OCI-LY7 (cell line): ENCODE measurements at regions not wholly inside any gene's neighbourhood (a gene's known extent, or its start where the extent isn't known, plus 50 kb on each side); places are given as distances from the start of the nearest gene placed in this dataset.

Experiments
- BruUV-seq: library from RNA; stranded (reverse); fragments of 400-500 nt; replicated peaks from 2 replicates; lab custom pipeline; 2021; lab: Mats Ljungman, UMichigan
- CTCF ChIA-PET: fragments of 300-600 bp; sonication (Branson Sonifier 250); formaldehyde crosslinking; loops from one replicate; lab custom pipeline; 2022; ENCODE audit warnings: antibody characterized with exemption; ENCODE audit not compliant: unreplicated experiment; lab: Charles Lee
- POLR2A ChIA-PET: fragments of 300-600 bp; sonication (Branson Sonifier 250); formaldehyde crosslinking; loops from one replicate; lab custom pipeline; 2022; ENCODE audit warnings: antibody characterized with exemption; lab: Charles Lee
- DNase-seq: peaks from one replicate; pipeline ENCODE4 v3.0.0-alpha.2; 2015; ENCODE audit warnings: low spot score
- H2AFZ ChIP-seq: fragments of 200-600 bp; sonication (generic), shearing (Covaris generic); 2 replicates; pipeline ENCODE4 v1.6.1; 2014; ENCODE audit warnings: mild to moderate bottlenecking, antibody characterized with exemption, low read length, moderate library complexity
- H3K27ac ChIP-seq: fragments of 200-600 bp; sonication (generic); 2 replicates; pipeline ENCODE4 v1.5.1; 2014; ENCODE audit warnings: mixed run types, low read depth, mild to moderate bottlenecking, moderate library complexity, low read length, inconsistent platforms; ENCODE audit not compliant: poor library complexity, severe bottlenecking
- H3K36me3 ChIP-seq: fragments of 200-600 bp; sonication (generic); 2 replicates; pipeline ENCODE4 v1.6.1; 2014; ENCODE audit warnings: mild to moderate bottlenecking, antibody characterized with exemption, low read length, moderate library complexity, mixed read lengths; ENCODE audit not compliant: insufficient read depth
- H3K4me1 ChIP-seq: fragments of 200-600 bp; sonication (generic); 2 replicates; pipeline ENCODE4 v1.5.1; 2014; ENCODE audit warnings: mild to moderate bottlenecking, low read length; ENCODE audit not compliant: insufficient read depth, poor library complexity, severe bottlenecking
- H3K4me2 ChIP-seq: fragments of 200-600 bp; sonication (generic); 2 replicates; pipeline ENCODE4 v1.6.1; 2014; ENCODE audit warnings: mild to moderate bottlenecking, low read length
- H3K4me3 ChIP-seq: fragments of 200-600 bp; sonication (generic); 2 replicates; pipeline ENCODE4 v1.5.1; 2014; ENCODE audit warnings: mild to moderate bottlenecking, low read depth, low read length; ENCODE audit not compliant: poor library complexity, severe bottlenecking
- H3K79me2 ChIP-seq: fragments of 200-600 bp; sonication (generic); 2 replicates; pipeline ENCODE4 v1.6.1; 2016; ENCODE audit warnings: low read depth, mild to moderate bottlenecking, low read length, moderate library complexity, mixed read lengths; ENCODE audit not compliant: insufficient read depth
- H3K9me2 ChIP-seq: fragments of 200-600 bp; sonication (generic); 2 replicates; pipeline ENCODE4 v1.6.1; 2016; ENCODE audit warnings: mild to moderate bottlenecking, low read length, mixed read lengths; ENCODE audit not compliant: insufficient read depth
- H3K9me3 ChIP-seq: fragments of 200-600 bp; sonication (generic); 2 replicates; pipeline ENCODE4 v1.6.1; 2014; ENCODE audit warnings: mild to moderate bottlenecking, mixed run types, low read length, mixed read lengths
- H4K20me1 ChIP-seq: fragments of 200-600 bp; sonication (generic); 2 replicates; pipeline ENCODE4 v1.6.1; 2014; ENCODE audit warnings: mild to moderate bottlenecking, antibody characterized with exemption, low read length, moderate library complexity, mixed read lengths; ENCODE audit not compliant: insufficient read depth
- CTCF ChIP-seq: fragments of 200-600 bp; sonication (generic); conservative IDR thresholded peaks from 2 replicates; pipeline ENCODE4 v1.5.1; 2014; ENCODE audit warnings: mild to moderate bottlenecking, antibody characterized with exemption, low read length, moderate library complexity, mixed read lengths
- EZH2phosphoT487 ChIP-seq: fragments of 200-600 bp; sonication (generic); IDR thresholded peaks from 2 replicates; pipeline ENCODE4 v1.6.1; 2018; ENCODE audit warnings: low read depth, borderline replicate concordance, mild to moderate bottlenecking, mixed run types, antibody characterized with exemption, low read length, moderate library complexity, mixed read lengths
- intact Hi-C: fragments of 100-400 bp; cut with micrococcal nuclease; formaldehyde crosslinking; loops from one replicate; pipeline ENCODE4 v1.10.0; 2022; ENCODE audit not compliant: unreplicated experiment

- Histone ChIP-seq H3K79me2 (no peaks in the 10 kb centered on the region), H3K4me3 (no peak overlapping the region), H3K9me3 (no peaks in the 10 kb centered on the region), H3K36me3 (no peaks in the 10 kb centered on the region), H3K9me2 (no peaks in the 10 kb centered on the region), H4K20me1 (no peaks in the 10 kb centered on the region), H3K4me2 (no peak overlapping the region), H3K4me1 (peaks cover 6% of the 10 kb centered on the region), H3K27ac (no peak overlapping the region), H2AFZ (no peak overlapping the region)
- DNase-seq: no peak
- intact Hi-C loops: no loop called here
- ChIA-PET CTCF (no interaction called here), POLR2A (interaction anchor here (1.1 kb wide), 1 partner anchor 10 kb away, joined by 3 read pairs; no protein-coding TSS in a partner anchor)
- no TSS peak for BruUV-seq
- TF ChIP-seq EZH2phosphoT487: no peak
- TF ChIP-seq CTCF: no peak
Measured at GRCh38 chr2:181189951-181190350, 209.5 kb downstream of the UBE2E3 start.

DNA sequence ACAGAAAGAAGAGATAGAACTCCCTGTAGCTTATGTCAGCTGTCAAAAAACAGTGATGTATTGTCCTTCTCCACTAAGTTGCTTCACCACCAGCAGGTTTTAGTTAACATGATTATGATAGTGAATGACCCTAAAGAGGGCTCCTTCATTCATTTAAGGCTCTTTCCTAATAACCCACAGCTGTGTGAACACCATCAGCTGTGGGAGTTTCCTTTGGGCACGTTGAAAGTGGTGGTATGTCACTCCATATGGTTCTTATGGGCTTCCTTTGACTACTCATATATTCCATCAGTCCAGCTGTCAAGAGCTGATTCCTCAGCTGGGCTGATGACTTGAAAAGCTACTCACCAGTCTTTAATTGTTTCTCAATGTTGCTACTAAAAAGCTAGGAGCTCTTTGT, 210.3 kb downstream of the UBE2E3 start:
- Histone ChIP-seq H3K9me2 (no peaks in the 10 kb centered on the region), H3K4me1 (no peaks in the 10 kb centered on the region), H3K79me2 (no peaks in the 10 kb centered on the region), H3K4me2 (no peak overlapping the region), H2AFZ (no peak overlapping the region), H3K27ac (no peak overlapping the region), H3K4me3 (no peak overlapping the region), H3K9me3 (no peaks in the 10 kb centered on the region), H3K36me3 (no peaks in the 10 kb centered on the region), H4K20me1 (no peaks in the 10 kb centered on the region)
- CTCF ChIA-PET: no interaction called here
- DNase-seq: no peak
- POLR2A ChIA-PET: interaction anchor here (0.6 to 1.2 kb wide), 5 partner anchors 15 to 530 kb away, joined by 3 to 4 read pairs (median 3); no protein-coding TSS in a partner anchor
- BruUV-seq: no TSS peak
- no peak for TF ChIP-seq EZH2phosphoT487
- no peak for TF ChIP-seq CTCF
- intact Hi-C loops: no loop called here

GRCh38 chr2:181193550-181193949, 213.1 kb downstream of the UBE2E3 start:
- ChIA-PET POLR2A (interaction anchor here (0.6 kb wide), 1 partner anchor 106 kb away, joined by 3 read pairs; no protein-coding TSS in a partner anchor), CTCF (no interaction called here)
- H3K4me3 ChIP-seq: no peak overlapping the region
- H4K20me1 ChIP-seq: no peaks in the 10 kb centered on the region
- no peak overlapping the region for H2AFZ ChIP-seq
- no peaks in the 10 kb centered on the region for H3K9me2 ChIP-seq
- TF ChIP-seq CTCF: no peak
- TF ChIP-seq EZH2phosphoT487: no peak
- no peak for DNase-seq
- no peaks in the 10 kb centered on the region for H3K4me1 ChIP-seq
- no peaks in the 10 kb centered on the region for H3K36me3 ChIP-seq
- no TSS peak for BruUV-seq
- H3K9me3 ChIP-seq: no peaks in the 10 kb centered on the region
- intact Hi-C loops: no loop called here
- no peaks in the 10 kb centered on the region for H3K79me2 ChIP-seq
- H3K27ac ChIP-seq: no peak overlapping the region
- no peak overlapping the region for H3K4me2 ChIP-seq
